Neural cell (in vitro differentiated cells): ENCODE measurements at regions not wholly inside any gene's neighbourhood (a gene's known extent, or its start where the extent isn't known, plus 50 kb on each side); places are given as distances from the start of the nearest gene placed in this dataset.

Source experiments
- CTCF ChIP-seq: fragments of 450-650 bp; IDR thresholded peaks from 2 replicates; pipeline ENCODE4 v1.5.1; 2014; ENCODE audit warnings: antibody characterized with exemption, mild to moderate bottlenecking, moderate library complexity; ENCODE audit not compliant: poor library complexity, severe bottlenecking
- EZH2 ChIP-seq: fragments of 200-600, 300-800 bp; shearing (Covaris generic), sonication (generic); IDR thresholded peaks from 2 replicates; pipeline ENCODE4 v1.6.1; 2014; ENCODE audit warnings: antibody characterized with exemption, low read length, borderline replicate concordance, mild to moderate bottlenecking; ENCODE audit not compliant: insufficient read depth, poor library complexity, severe bottlenecking
- MXI1 ChIP-seq: fragments of 450-650 bp; conservative IDR thresholded peaks from 2 replicates; pipeline ENCODE4 v1.6.1; 2014; ENCODE audit warnings: antibody characterized with exemption, mild to moderate bottlenecking; ENCODE audit not compliant: poor library complexity, severe bottlenecking
- POLR2AphosphoS5 ChIP-seq: IDR thresholded peaks from 2 replicates; pipeline ENCODE4 v1.6.1; 2012
- RAD21 ChIP-seq: fragments of 450-650 bp; conservative IDR thresholded peaks from 2 replicates; pipeline ENCODE4 v1.6.1; 2014; ENCODE audit warnings: antibody characterized with exemption, mild to moderate bottlenecking, moderate library complexity
- REST ChIP-seq: IDR thresholded peaks from 2 replicates; pipeline ENCODE4 v1.6.1; 2012; ENCODE audit warnings: borderline replicate concordance
- SMC3 ChIP-seq: fragments of 450-650 bp; conservative IDR thresholded peaks from 2 replicates; pipeline ENCODE4 v1.6.1; 2014; ENCODE audit warnings: antibody characterized with exemption, mild to moderate bottlenecking, moderate library complexity; ENCODE audit not compliant: poor library complexity
- TAF1 ChIP-seq: IDR thresholded peaks from 2 replicates; pipeline ENCODE4 v1.6.1; 2012; ENCODE audit warnings: low read depth

- no peak for TF ChIP-seq CTCF
- TF ChIP-seq RAD21, result no peak
- TF ChIP-seq EZH2, result no peak
- TF ChIP-seq POLR2AphosphoS5, result no peak
- no peak for TF ChIP-seq TAF1
- TF ChIP-seq REST, result no peak
- TF ChIP-seq MXI1, result no peak
- TF ChIP-seq SMC3, result no peak
Measured at GRCh38 chr20:59514554-59514953, 89.8 kb upstream of the PHACTR3 start.
